ENCODE measurements at regions not wholly inside any gene's neighbourhood (a gene's known extent, or its start where the extent isn't known, plus 50 kb on each side); places are given as distances from the start of the nearest gene placed in this dataset.

DNA sequence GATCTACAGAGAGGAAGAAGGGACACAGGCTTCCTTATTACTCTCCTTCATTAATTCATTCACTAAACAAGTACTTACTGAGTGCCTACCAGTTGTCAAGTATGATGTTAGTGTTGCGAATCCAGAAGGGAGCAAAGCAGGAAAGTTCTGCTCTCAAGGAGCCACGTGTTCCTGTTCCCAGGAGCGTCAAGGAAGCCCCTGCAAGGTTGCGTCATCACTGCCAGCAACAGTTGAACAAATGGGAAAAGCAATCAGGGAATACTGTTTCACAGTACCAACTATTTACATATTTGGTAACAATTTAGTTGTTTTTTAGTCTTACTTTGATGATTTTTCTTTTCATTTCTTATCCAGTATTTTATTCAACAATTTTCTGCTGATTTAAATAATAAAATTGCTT is 310.0 kb downstream of the FOXA2 start:
- DNase-seq: no peak
- Histone ChIP-seq H3K4me1 (no peaks in the 10 kb centered on the region), H3K27ac (no peak overlapping the region), H3K4me3 (no peak overlapping the region), H3K9me3 (no peaks in the 10 kb centered on the region), H3K27me3 (no peaks in the 10 kb centered on the region), H3K36me3 (no peaks in the 10 kb centered on the region)
- intact Hi-C loops (cut with DNase I): no loop called here
- TF ChIP-seq, protein P1, sequence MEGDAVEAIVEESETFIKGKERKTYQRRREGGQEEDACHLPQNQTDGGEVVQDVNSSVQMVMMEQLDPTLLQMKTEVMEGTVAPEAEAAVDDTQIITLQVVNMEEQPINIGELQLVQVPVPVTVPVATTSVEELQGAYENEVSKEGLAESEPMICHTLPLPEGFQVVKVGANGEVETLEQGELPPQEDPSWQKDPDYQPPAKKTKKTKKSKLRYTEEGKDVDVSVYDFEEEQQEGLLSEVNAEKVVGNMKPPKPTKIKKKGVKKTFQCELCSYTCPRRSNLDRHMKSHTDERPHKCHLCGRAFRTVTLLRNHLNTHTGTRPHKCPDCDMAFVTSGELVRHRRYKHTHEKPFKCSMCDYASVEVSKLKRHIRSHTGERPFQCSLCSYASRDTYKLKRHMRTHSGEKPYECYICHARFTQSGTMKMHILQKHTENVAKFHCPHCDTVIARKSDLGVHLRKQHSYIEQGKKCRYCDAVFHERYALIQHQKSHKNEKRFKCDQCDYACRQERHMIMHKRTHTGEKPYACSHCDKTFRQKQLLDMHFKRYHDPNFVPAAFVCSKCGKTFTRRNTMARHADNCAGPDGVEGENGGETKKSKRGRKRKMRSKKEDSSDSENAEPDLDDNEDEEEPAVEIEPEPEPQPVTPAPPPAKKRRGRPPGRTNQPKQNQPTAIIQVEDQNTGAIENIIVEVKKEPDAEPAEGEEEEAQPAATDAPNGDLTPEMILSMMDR (IDR thresholded peaks at IDR 0.05): no peak
- ATAC-seq: no peak

DNA sequence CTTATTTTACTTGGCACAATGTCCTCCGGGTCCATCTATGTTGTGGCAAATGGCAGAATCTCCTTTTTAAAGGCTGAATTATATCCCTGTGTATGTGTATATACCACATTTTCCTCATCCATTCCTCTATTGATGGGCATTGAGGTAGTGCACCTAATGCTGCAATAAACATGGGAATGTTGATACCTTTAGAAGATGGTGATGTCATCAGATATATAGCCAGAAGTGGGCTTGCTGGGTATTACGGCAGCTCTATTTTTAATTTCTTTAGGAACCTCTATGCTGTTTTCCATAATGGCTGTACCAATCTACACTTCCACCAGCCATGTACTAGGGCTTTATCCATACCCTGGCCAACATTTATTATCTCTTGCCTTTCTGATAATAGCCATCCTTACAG is 315.7 kb downstream of the FOXA2 start:
- Histone ChIP-seq H3K27ac (no peak overlapping the region), H3K27me3 (no peaks in the 10 kb centered on the region), H3K9me3 (no peaks in the 10 kb centered on the region), H3K4me1 (no peaks in the 10 kb centered on the region), H3K4me3 (no peak overlapping the region), H3K36me3 (no peaks in the 10 kb centered on the region)
- intact Hi-C loops (cut with DNase I): no loop called here
- TF ChIP-seq, protein P1 (IDR thresholded peaks at IDR 0.05): no peak
- DNase-seq (no peak), ATAC-seq (no peak)

DNA sequence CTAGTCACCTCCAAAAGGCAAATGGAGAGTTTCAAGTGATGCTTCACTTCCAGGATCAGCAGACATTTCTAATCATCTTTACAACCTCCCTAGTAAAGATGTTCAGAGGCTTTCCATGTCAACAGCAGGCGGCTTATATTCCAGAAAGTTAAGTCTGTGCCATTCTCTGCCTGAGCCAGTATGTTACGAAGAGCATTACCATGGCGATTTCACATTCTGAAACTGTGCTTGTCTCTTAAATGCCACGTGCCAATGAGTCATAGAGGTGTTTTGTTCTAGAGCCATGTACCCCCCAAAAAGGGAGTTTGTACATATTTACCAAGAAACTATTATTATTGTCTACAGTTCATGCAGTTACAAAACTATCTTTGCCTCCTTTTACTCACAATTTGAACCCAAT is 319.5 kb downstream of the FOXA2 start:
- ATAC-seq (no peak), DNase-seq (no peak)
- Histone ChIP-seq H3K9me3 (no peaks in the 10 kb centered on the region), H3K36me3 (no peaks in the 10 kb centered on the region), H3K27me3 (no peaks in the 10 kb centered on the region), H3K27ac (no peak overlapping the region), H3K4me3 (no peak overlapping the region), H3K4me1 (no peaks in the 10 kb centered on the region)
- TF ChIP-seq, protein P1 (IDR thresholded peaks at IDR 0.05): no peak
- intact Hi-C loops (cut with DNase I): no loop called here

DNA sequence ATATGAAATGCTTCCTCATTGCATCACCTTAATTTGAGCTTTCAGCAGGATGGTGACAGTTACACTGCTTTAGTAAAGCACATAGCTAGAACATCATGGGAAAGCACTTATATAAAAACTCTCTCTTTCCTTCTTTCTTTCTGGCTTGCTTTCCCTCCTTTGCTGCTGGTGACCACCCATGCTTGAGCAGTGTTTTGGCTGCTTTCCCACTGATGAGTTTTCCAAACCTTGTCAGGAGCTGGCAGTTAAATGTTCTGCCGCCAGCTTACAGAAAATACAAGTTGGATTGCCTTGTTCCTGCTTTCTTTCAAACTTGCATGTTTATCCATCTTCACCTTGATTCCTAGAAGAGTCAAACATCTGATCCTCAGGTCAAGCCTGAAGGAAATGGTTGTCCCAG is 323.9 kb downstream of the FOXA2 start:
- H3K9me3 ChIP-seq: peaks cover 0 to 2% of the 10 kb centered on the region in 2 donors
- H3K27ac ChIP-seq: no peak overlapping the region
- TF ChIP-seq, protein P1 (IDR thresholded peaks at IDR 0.05): no peak
- intact Hi-C loops (cut with DNase I): no loop called here
- DNase-seq (peak in 1 of 4 donors; percentile 14), ATAC-seq (no peak)
- H3K4me3 ChIP-seq: no peak overlapping the region
- no peaks in the 10 kb centered on the region for H3K27me3 ChIP-seq
- no peaks in the 10 kb centered on the region for H3K36me3 ChIP-seq
- H3K4me1 ChIP-seq: no peaks in the 10 kb centered on the region

DNA sequence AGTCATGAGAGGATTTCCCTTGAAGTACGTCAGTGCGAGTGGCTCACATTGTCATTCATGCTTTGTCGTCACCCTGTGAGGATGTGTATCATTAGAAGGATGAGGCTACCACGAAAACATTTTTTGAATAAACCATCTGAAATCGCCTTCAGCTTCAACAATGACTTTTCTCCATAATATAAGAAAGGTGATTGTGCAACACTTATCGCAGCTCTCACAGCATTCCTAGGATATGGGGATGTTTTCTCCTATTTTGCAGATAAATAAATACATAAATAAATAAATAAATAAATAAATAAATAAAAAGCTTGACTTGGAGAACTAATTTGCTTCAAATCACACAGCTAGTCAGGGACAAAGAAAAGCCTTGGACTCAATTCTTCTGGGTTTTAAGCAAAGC is 326.5 kb downstream of the FOXA2 start:
- Histone ChIP-seq H3K4me1 (no peaks in the 10 kb centered on the region), H3K27ac (no peak overlapping the region), H3K27me3 (no peaks in the 10 kb centered on the region), H3K4me3 (no peak overlapping the region), H3K36me3 (no peaks in the 10 kb centered on the region), H3K9me3 (peaks cover 0 to 2% of the 10 kb centered on the region in 2 donors)
- ATAC-seq (no peak), DNase-seq (no peak)
- TF ChIP-seq, protein P1 (IDR thresholded peaks at IDR 0.05): no peak
- intact Hi-C loops (cut with DNase I): no loop called here

All from left lung (tissue), 4 donors.